Activated T-cell treated with anti-CD3 and anti-CD28 coated beads for 24 hours (primary cell): ENCODE measurements at regions not wholly inside any gene's neighbourhood (a gene's known extent, or its start where the extent isn't known, plus 50 kb on each side); places are given as distances from the start of the nearest gene placed in this dataset.
A peak's percentile ranks its signal among the peaks of the same experiment; 100 is the strongest.
"Not testable (repeated sequence)": the region's sequence is repeated elsewhere in the genome, so short reads cannot be mapped to it uniquely, and the experiment has no call there.

Experiments used
- DNase-seq: peaks from one replicate; pipeline ENCODE4 v3.0.0-alpha.2; 2020; ENCODE audit warnings: low read depth

GRCh38 chr6:90372450-90372849 is 75.8 kb upstream of the BACH2 start:
- DNase-seq = no peak

- no peak for DNase-seq
These were observed 73.9 kb upstream of the BACH2 start for GRCh38 chr6:90370493-90370959.

GRCh38 chr6:90369651-90370050 is 73.0 kb upstream of the BACH2 start:
- no peak for DNase-seq

- DNase-seq = no peak
These were observed 72.4 kb upstream of the BACH2 start for GRCh38 chr6:90369024-90369519.

- DNase-seq = no peak
These were observed 72.0 kb upstream of the BACH2 start for GRCh38 chr6:90368601-90369000.

GRCh38 chr6:90368001-90368400 is 71.4 kb upstream of the BACH2 start:
- DNase-seq = no peak

GRCh38 chr6:90365565-90366219 is 69.0 kb upstream of the BACH2 start:
- DNase-seq = no peak

- no peak for DNase-seq
These were observed 68.4 kb upstream of the BACH2 start for GRCh38 chr6:90365002-90365401.

- DNase-seq = no peak
These were observed 67.6 kb upstream of the BACH2 start for GRCh38 chr6:90364286-90364685.

- DNase-seq = no peak
These were observed 65.7 kb upstream of the BACH2 start for GRCh38 chr6:90362318-90362717.

GRCh38 chr6:90361174-90361573 is 64.5 kb upstream of the BACH2 start:
- DNase-seq = no peak

- not testable (repeated sequence) for DNase-seq
These were observed 61.6 kb upstream of the BACH2 start for GRCh38 chr6:90358036-90358770.

- no peak for DNase-seq
These were observed 59.4 kb upstream of the BACH2 start for GRCh38 chr6:90356012-90356421.

- DNase-seq = no peak
These were observed 58.3 kb upstream of the BACH2 start for GRCh38 chr6:90354961-90355360.

GRCh38 chr6:90351696-90352095 is 55.1 kb upstream of the BACH2 start:
- DNase-seq = peak; percentile 9

- DNase-seq = peak; percentile 29
These were observed 54.3 kb upstream of the BACH2 start for GRCh38 chr6:90350689-90351554.

- DNase-seq = no peak
These were observed 50.8 kb upstream of the BACH2 start for GRCh38 chr6:90347411-90347851.

GRCh38 chr6:90346729-90347128 is 50.1 kb upstream of the BACH2 start:
- DNase-seq = no peak
